Stimulated activated naive CD4-positive, alpha-beta T cell (primary cell): ENCODE measurements at regions not wholly inside any gene's neighbourhood (a gene's known extent, or its start where the extent isn't known, plus 50 kb on each side); places are given as distances from the start of the nearest gene placed in this dataset.

Experiments used
- DNase-seq, 6 experiments: peaks; one replicate each; lab custom pipeline; 2025; lab: John Stamatoyannopoulos, UW

GRCh38 chr1:43008115-43009060 is 49.7 kb upstream of the SLC2A1 start:
- no peak for DNase-seq
